Cardiac muscle cell (in vitro differentiated cells and primary cell): ENCODE measurements at regions not wholly inside any gene's neighbourhood (a gene's known extent, or its start where the extent isn't known, plus 50 kb on each side); places are given as distances from the start of the nearest gene placed in this dataset.

Source experiments
- DNase-seq, 2 donors: peaks; one replicate each; pipeline versions ENCODE4 v3.0.0 to v3.0.0-alpha.2; 2010 to 2017; ENCODE audit warnings: low read depth in 1 of 2, low spot score in 1 of 2
- H3K27ac ChIP-seq: fragments of 200-600 bp; sonication (generic); 2 replicates; pipeline ENCODE4 v1.5.1; 2016
- H3K27me3 ChIP-seq: fragments of 200-600 bp; sonication (generic); 2 replicates; pipeline ENCODE4 v1.6.0; 2016; ENCODE audit warnings: control low read depth
- H3K36me3 ChIP-seq: fragments of 200-600 bp; sonication (generic); 2 replicates; pipeline ENCODE4 v1.5.1; 2016; ENCODE audit warnings: control low read depth
- H3K4me1 ChIP-seq: fragments of 200-600 bp; sonication (generic); 2 replicates; pipeline ENCODE4 v1.8.1; 2017; ENCODE audit warnings: low read depth, mild to moderate bottlenecking, mixed run types
- H3K4me3 ChIP-seq: fragments of 200-600 bp; sonication (generic); 2 replicates; pipeline ENCODE4 v1.5.1; 2016; ENCODE audit warnings: mild to moderate bottlenecking
- H3K9me3 ChIP-seq: fragments of 200-600 bp; sonication (generic); 2 replicates; pipeline ENCODE4 v1.5.1; 2017; ENCODE audit warnings: low read depth, mild to moderate bottlenecking, control low read depth
- CTCF ChIP-seq: IDR thresholded peaks from 2 replicates; pipeline ENCODE4 v1.5.1; 2012; ENCODE audit warnings: low read depth, mild to moderate bottlenecking, low read length

- DNase-seq = no peak
- Histone ChIP-seq H3K27me3 (no peaks in the 10 kb centered on the region), H3K4me3 (no peak overlapping the region), H3K4me1 (peaks cover 7% of the 10 kb centered on the region), H3K36me3 (no peaks in the 10 kb centered on the region), H3K9me3 (no peaks in the 10 kb centered on the region), H3K27ac (no peak overlapping the region)
- no peak for TF ChIP-seq CTCF
Measured at GRCh38 chr5:136492587-136492986, 127.2 kb upstream of the TRPC7 start.

GRCh38 chr5:136491806-136492205 is 126.5 kb upstream of the TRPC7 start:
- Histone ChIP-seq H3K27me3 (no peaks in the 10 kb centered on the region), H3K27ac (no peak overlapping the region), H3K4me1 (peaks cover 7% of the 10 kb centered on the region), H3K36me3 (no peaks in the 10 kb centered on the region), H3K4me3 (no peak overlapping the region), H3K9me3 (no peaks in the 10 kb centered on the region)
- TF ChIP-seq CTCF = no peak
- DNase-seq = no peak

GRCh38 chr5:136484808-136485325 is 119.5 kb upstream of the TRPC7 start:
- TF ChIP-seq CTCF = no peak
- no peaks in the 10 kb centered on the region for H3K36me3 ChIP-seq

GRCh38 chr5:136482206-136482605 is 116.9 kb upstream of the TRPC7 start:
- no peaks in the 10 kb centered on the region for H3K9me3 ChIP-seq
- H3K4me1 ChIP-seq = peaks cover 10% of the 10 kb centered on the region
- no peak for DNase-seq
- no peak overlapping the region for H3K27ac ChIP-seq
- H3K27me3 ChIP-seq = no peaks in the 10 kb centered on the region
- H3K4me3 ChIP-seq = no peak overlapping the region
- no peaks in the 10 kb centered on the region for H3K36me3 ChIP-seq
- no peak for TF ChIP-seq CTCF

More at GRCh38 chr5:136484808-136485325, 119.5 kb upstream of the TRPC7 start:
- no peaks in the 10 kb centered on the region for H3K9me3 ChIP-seq
- no peaks in the 10 kb centered on the region for H3K27me3 ChIP-seq
- H3K4me1 ChIP-seq = peaks cover 7% of the 10 kb centered on the region
- no peak for DNase-seq
- no peak overlapping the region for H3K27ac ChIP-seq
- no peak overlapping the region for H3K4me3 ChIP-seq

- H3K36me3 ChIP-seq = no peaks in the 10 kb centered on the region
- TF ChIP-seq CTCF = no peak
- no peaks in the 10 kb centered on the region for H3K27me3 ChIP-seq
- H3K9me3 ChIP-seq = no peaks in the 10 kb centered on the region
- no peak for DNase-seq
- H3K4me1 ChIP-seq = peaks cover 10% of the 10 kb centered on the region
- no peak overlapping the region for H3K4me3 ChIP-seq
- H3K27ac ChIP-seq = no peak overlapping the region
Measured at GRCh38 chr5:136474466-136474865, 109.1 kb upstream of the TRPC7 start.

- no peak overlapping the region for H3K27ac ChIP-seq
- no peak for DNase-seq
- no peak overlapping the region for H3K4me3 ChIP-seq
- no peaks in the 10 kb centered on the region for H3K4me1 ChIP-seq
- H3K27me3 ChIP-seq = no peaks in the 10 kb centered on the region
- no peak for TF ChIP-seq CTCF
- no peaks in the 10 kb centered on the region for H3K9me3 ChIP-seq
- no peaks in the 10 kb centered on the region for H3K36me3 ChIP-seq
Measured at GRCh38 chr5:136467632-136468031, 102.3 kb upstream of the TRPC7 start.
